T-cell (primary cell): ENCODE measurements at regions not wholly inside any gene's neighbourhood (a gene's known extent, or its start where the extent isn't known, plus 50 kb on each side); places are given as distances from the start of the nearest gene placed in this dataset.

Experiments used
- ATAC-seq, 4 experiments: fragments of 200-7000 bp in 3 of 4; fragments of 150-1000 bp in 1 of 4; cut with Tn5 transposase; replicated peaks in 1 of 4; 1 replicate in 3 of 4; 2 replicates in 1 of 4; pipeline ENCODE4 v1.10.0; 2021; ENCODE audit warnings: moderate library complexity in 3 of 4, mild to moderate bottlenecking in 2 of 4, moderate number of reproducible peaks in 1 of 4
- CTCF ChIA-PET, 2 donors: fragments of 300-600 bp; sonication (Branson Sonifier 250); formaldehyde crosslinking; loops; one replicate each; lab custom pipeline; 2022; ENCODE audit warnings: antibody characterized with exemption in 2 of 2; lab: Charles Lee
- POLR2A ChIA-PET, 2 donors: fragments of 300-600 bp; sonication (Branson Sonifier 250); formaldehyde crosslinking; loops; one replicate each; lab custom pipeline; 2022; ENCODE audit warnings: antibody characterized with exemption in 2 of 2; lab: Charles Lee
- DNase-seq, 35 experiments: peaks; one replicate each; pipeline versions ENCODE4 v3.0.0 to v3.0.0-alpha.2; 2013 to 2023
- H3K27ac ChIP-seq: one replicate; pipeline ENCODE4 v1.5.1; 2013; ENCODE audit warnings: low read length
- H3K27me3 ChIP-seq, 2 experiments: replicated peaks in 1 of 2; 1 replicate in 1 of 2; 2 replicates in 1 of 2; pipeline versions ENCODE4 v1.6.1 to v1.7.0; 2013; ENCODE audit warnings: low read length in 1 of 2, mixed read lengths in 1 of 2; ENCODE audit not compliant: control insufficient read depth in 2 of 2, insufficient read depth in 2 of 2; ENCODE audit errors: extremely low read depth in 1 of 2
- H3K36me3 ChIP-seq, 2 donors: 1 replicate in 1 of 2; 2 replicates in 1 of 2; pipeline versions ENCODE4 v1.6.1 to v1.7.0; 2013; ENCODE audit warnings: low read length in 1 of 2; ENCODE audit not compliant: control insufficient read depth in 2 of 2, insufficient read depth in 1 of 2; ENCODE audit errors: extremely low read depth in 1 of 2
- H3K4me1 ChIP-seq, 2 experiments: 1 replicate in 1 of 2; 2 replicates in 1 of 2; pipeline versions ENCODE4 v1.6.1 to v1.7.0; 2013; ENCODE audit warnings: low read length in 2 of 2, mixed read lengths in 1 of 2; ENCODE audit not compliant: insufficient read depth in 2 of 2, control insufficient read depth in 1 of 2; ENCODE audit errors: extremely low read depth in 1 of 2
- H3K4me3 ChIP-seq, 2 donors: 1 replicate in 1 of 2; 2 replicates in 1 of 2; pipeline versions ENCODE4 v1.5.1 to v1.7.0; 2013; ENCODE audit warnings: mild to moderate bottlenecking in 2 of 2, low read length in 1 of 2, moderate library complexity in 1 of 2; ENCODE audit not compliant: control insufficient read depth in 1 of 2; ENCODE audit errors: extremely low read depth in 1 of 2
- H3K9me3 ChIP-seq: 2 replicates; pipeline ENCODE4 v1.7.0; 2013
- H3K27ac Mint-ChIP-seq, 2 donors: one replicate each; pipeline ENCODE4 v1.8.0; 2020 to 2021; ENCODE audit warnings: mild to moderate bottlenecking in 2 of 2, mixed read lengths in 2 of 2
- H3K27me3 Mint-ChIP-seq, 2 donors: one replicate each; pipeline ENCODE4 v1.8.0; 2021 to 2022; ENCODE audit warnings: mixed read lengths in 2 of 2
- H3K36me3 Mint-ChIP-seq: one replicate; pipeline ENCODE4 v1.8.0; 2021; ENCODE audit warnings: mixed read lengths
- H3K4me1 Mint-ChIP-seq, 3 donors: one replicate each; pipeline ENCODE4 v1.8.0; 2020 to 2022; ENCODE audit warnings: mixed read lengths in 3 of 3, mild to moderate bottlenecking in 1 of 3
- H3K4me3 Mint-ChIP-seq, 3 donors: one replicate each; pipeline ENCODE4 v1.8.0; 2020 to 2022; ENCODE audit warnings: mild to moderate bottlenecking in 3 of 3, mixed read lengths in 3 of 3, moderate library complexity in 3 of 3
- H3K9me3 Mint-ChIP-seq, 3 donors: one replicate each; pipeline ENCODE4 v1.8.0; 2020 to 2022; ENCODE audit warnings: mixed read lengths in 3 of 3
- WGBS: methylation state at CpG from one replicate; pipeline ENCODE4 v1.1.5; 2013; ENCODE audit warnings: missing lambda C conversion rate; ENCODE audit not compliant: insufficient coverage; 5-methylcytosine and 5-hydroxymethylcytosine counted together

- H3K4me3 Mint-ChIP-seq, result no peak overlapping the region
- no peaks in the 10 kb centered on the region for H3K4me1 ChIP-seq
- H3K36me3 ChIP-seq, result no peaks in the 10 kb centered on the region
- ChIA-PET CTCF (no interaction called here), POLR2A (interaction anchor here in 1 of 2 donors (0.6 kb wide), 2 partner anchors 85 to 615 kb away, joined by 3 to 4 read pairs; no protein-coding TSS in a partner anchor)
- H3K9me3 ChIP-seq, result no peaks in the 10 kb centered on the region
- H3K27me3 ChIP-seq, result no peaks in the 10 kb centered on the region
- H3K27me3 Mint-ChIP-seq, result no peaks in the 10 kb centered on the region
- H3K4me1 Mint-ChIP-seq, result peaks cover 6 to 14% (median 12%) of the 10 kb centered on the region in 3 donors
- WGBS, result no CpG with 5 or more reads among the region's 1 CpG
- H3K36me3 Mint-ChIP-seq, result peaks cover 18% of the 10 kb centered on the region
- H3K9me3 Mint-ChIP-seq, result no peaks in the 10 kb centered on the region
- no peak for DNase-seq
- H3K4me3 ChIP-seq, result no peak overlapping the region
- H3K27ac Mint-ChIP-seq, result no peak overlapping the region
- no peak overlapping the region for H3K27ac ChIP-seq
- no peak for ATAC-seq
Measured at GRCh38 chr14:71613168-71613567, 319.1 kb upstream of the RGS6 start.

GRCh38 chr14:71616013-71616412 lies 316.2 kb upstream of the RGS6 start:
- H3K27me3 Mint-ChIP-seq, result no peaks in the 10 kb centered on the region
- peaks cover 0 to 8% of the 10 kb centered on the region in 2 donors for H3K36me3 ChIP-seq

GRCh38 chr14:71618047-71618446 lies 314.2 kb upstream of the RGS6 start:
- Mint-ChIP-seq H3K4me3 (no peak overlapping the region), H3K4me1 (peaks cover 6 to 14% (median 12%) of the 10 kb centered on the region in 3 donors)

More at GRCh38 chr14:71616013-71616412, 316.2 kb upstream of the RGS6 start:
- Mint-ChIP-seq H3K4me1 (peaks cover 6 to 14% (median 12%) of the 10 kb centered on the region in 3 donors), H3K27ac (no peak overlapping the region), H3K36me3 (peaks cover 38% of the 10 kb centered on the region), H3K9me3 (no peaks in the 10 kb centered on the region), H3K4me3 (no peak overlapping the region)
- no peak for ATAC-seq
- DNase-seq, result no peak
- CTCF ChIA-PET, result interaction anchor here in 1 of 2 donors (0.7 kb wide), 1 partner anchor 386 kb away, joined by 4 read pairs; no protein-coding TSS in a partner anchor
- Histone ChIP-seq H3K4me3 (no peak overlapping the region), H3K4me1 (no peaks in the 10 kb centered on the region), H3K27me3 (no peaks in the 10 kb centered on the region), H3K9me3 (no peaks in the 10 kb centered on the region), H3K27ac (no peak overlapping the region)
- POLR2A ChIA-PET, result no interaction called here
- 97% methylated on average over 2 of the region's 2 CpGs for WGBS

GRCh38 chr14:71618716-71619115 lies 313.5 kb upstream of the RGS6 start:
- peaks cover 48% of the 10 kb centered on the region for H3K36me3 Mint-ChIP-seq
- H3K27ac ChIP-seq, result no peak overlapping the region
- no peaks in the 10 kb centered on the region for H3K27me3 Mint-ChIP-seq
- peaks cover 6 to 10% (median 9%) of the 10 kb centered on the region in 3 donors for H3K4me1 Mint-ChIP-seq
- no peaks in the 10 kb centered on the region for H3K4me1 ChIP-seq
- 100% methylated on average over 4 of the region's 5 CpGs for WGBS
- ATAC-seq (no peak), DNase-seq (no peak)
- no peak overlapping the region for H3K27ac Mint-ChIP-seq
- H3K4me3 Mint-ChIP-seq, result no peak overlapping the region
- no peaks in the 10 kb centered on the region for H3K9me3 Mint-ChIP-seq
- no peaks in the 10 kb centered on the region for H3K27me3 ChIP-seq
- peaks cover under 1 to 9% of the 10 kb centered on the region in 2 donors for H3K36me3 ChIP-seq
- ChIA-PET POLR2A (interaction anchor here in 1 of 2 donors (0.5 kb wide), 1 partner anchor 1309 kb away, joined by 15 read pairs; no protein-coding TSS in a partner anchor), CTCF (no interaction called here)
- no peak overlapping the region for H3K4me3 ChIP-seq
- H3K9me3 ChIP-seq, result no peaks in the 10 kb centered on the region

More at GRCh38 chr14:71618047-71618446, 314.2 kb upstream of the RGS6 start:
- ATAC-seq (no peak), DNase-seq (no peak)
- H3K9me3 ChIP-seq, result no peaks in the 10 kb centered on the region
- H3K27ac ChIP-seq, result no peak overlapping the region
- Mint-ChIP-seq H3K27ac (no peak overlapping the region), H3K9me3 (no peaks in the 10 kb centered on the region), H3K36me3 (peaks cover 44% of the 10 kb centered on the region), H3K27me3 (no peaks in the 10 kb centered on the region)
- ChIA-PET POLR2A (no interaction called here), CTCF (no interaction called here)
- H3K36me3 ChIP-seq, result peaks cover 0 to 8% of the 10 kb centered on the region in 2 donors
- H3K4me3 ChIP-seq, result no peak overlapping the region
- 93% methylated on average over 2 of the region's 3 CpGs for WGBS
- H3K27me3 ChIP-seq, result no peaks in the 10 kb centered on the region
- H3K4me1 ChIP-seq, result no peaks in the 10 kb centered on the region

GRCh38 chr14:71619472-71619871 lies 312.8 kb upstream of the RGS6 start:
- no peak overlapping the region for H3K27ac Mint-ChIP-seq
- H3K9me3 ChIP-seq, result no peaks in the 10 kb centered on the region
- CTCF ChIA-PET, result interaction anchor here in 1 of 2 donors (0.6 kb wide), 1 partner anchor 16 kb away, joined by 5 read pairs; no protein-coding TSS in a partner anchor
- no peaks in the 10 kb centered on the region for H3K4me1 ChIP-seq
- no CpG with 5 or more reads among the region's 3 CpGs for WGBS
- peaks cover 6 to 10% (median 9%) of the 10 kb centered on the region in 3 donors for H3K4me1 Mint-ChIP-seq
- no peak overlapping the region for H3K27ac ChIP-seq
- ATAC-seq (no peak), DNase-seq (no peak)
- H3K36me3 Mint-ChIP-seq, result peaks cover 56% of the 10 kb centered on the region
- POLR2A ChIA-PET, result interaction anchor here in 1 of 2 donors (0.5 kb wide), 1 partner anchor 1308 kb away, joined by 15 read pairs; no protein-coding TSS in a partner anchor
- H3K27me3 Mint-ChIP-seq, result no peaks in the 10 kb centered on the region
- H3K4me3 Mint-ChIP-seq, result no peak overlapping the region
- no peaks in the 10 kb centered on the region for H3K9me3 Mint-ChIP-seq
- peaks cover 4 to 14% of the 10 kb centered on the region in 2 donors for H3K36me3 ChIP-seq
- H3K27me3 ChIP-seq, result no peaks in the 10 kb centered on the region
- H3K4me3 ChIP-seq, result no peak overlapping the region

GRCh38 chr14:71620401-71620800 lies 311.8 kb upstream of the RGS6 start:
- ChIA-PET CTCF (no interaction called here), POLR2A (no interaction called here)
- Mint-ChIP-seq H3K4me3 (no peak overlapping the region), H3K9me3 (no peaks in the 10 kb centered on the region), H3K27me3 (no peaks in the 10 kb centered on the region), H3K36me3 (peaks cover 56% of the 10 kb centered on the region), H3K27ac (no peak overlapping the region), H3K4me1 (peaks cover 6 to 9% (median 6%) of the 10 kb centered on the region in 3 donors)
- Histone ChIP-seq H3K27ac (no peak overlapping the region), H3K27me3 (no peaks in the 10 kb centered on the region), H3K4me1 (no peaks in the 10 kb centered on the region), H3K9me3 (no peaks in the 10 kb centered on the region), H3K36me3 (peaks cover 4 to 14% of the 10 kb centered on the region in 2 donors), H3K4me3 (no peak overlapping the region)
- ATAC-seq (no peak), DNase-seq (no peak)
- WGBS, result 84% methylated on average over 2 of the region's 2 CpGs
